ENCODE measurements at regions not wholly inside any gene's neighbourhood (a gene's known extent, or its start where the extent isn't known, plus 50 kb on each side); places are given as distances from the start of the nearest gene placed in this dataset.
A peak's percentile ranks its signal among the peaks of the same experiment; 100 is the strongest.
"Not testable (repeated sequence)": the region's sequence is repeated elsewhere in the genome, so short reads cannot be mapped to it uniquely, and the experiment has no call there.

- DNase-seq (ENCODE audit: low read depth, low spot score): no peak
Measured at GRCh38 chr6:74587386-74587785, 618.5 kb downstream of the COL12A1 start.

GRCh38 chr6:74585753-74586152 is 620.1 kb downstream of the COL12A1 start:
- no peak for DNase-seq (ENCODE audit: low read depth, low spot score)

GRCh38 chr6:74581681-74582080 is 624.2 kb downstream of the COL12A1 start:
- no peak for DNase-seq (ENCODE audit: low read depth, low spot score)

- DNase-seq (ENCODE audit: low read depth, low spot score): no peak
Measured at GRCh38 chr6:74579794-74580193, 626.1 kb downstream of the COL12A1 start.

GRCh38 chr6:74579047-74579446 is 626.8 kb downstream of the COL12A1 start:
- no peak for DNase-seq (ENCODE audit: low read depth, low spot score)

GRCh38 chr6:74578339-74578738 is 627.5 kb downstream of the COL12A1 start:
- DNase-seq (ENCODE audit: low read depth, low spot score): no peak

- no peak for DNase-seq (ENCODE audit: low read depth, low spot score)
Measured at GRCh38 chr6:74577619-74578018, 628.2 kb downstream of the COL12A1 start.

- no peak for DNase-seq (ENCODE audit: low read depth, low spot score)
Measured at GRCh38 chr6:74574794-74575193, 631.1 kb downstream of the COL12A1 start.

GRCh38 chr6:74573613-74574012 is 632.2 kb downstream of the COL12A1 start:
- no peak for DNase-seq (ENCODE audit: low read depth, low spot score)

- no peak for DNase-seq (ENCODE audit: low read depth, low spot score)
Measured at GRCh38 chr6:74570044-74570443, 635.8 kb downstream of the COL12A1 start.

GRCh38 chr6:74568861-74569260 is 637.0 kb downstream of the COL12A1 start:
- DNase-seq (ENCODE audit: low read depth, low spot score): peak; percentile 51

GRCh38 chr6:74567923-74568290 is 637.9 kb downstream of the COL12A1 start:
- DNase-seq (ENCODE audit: low read depth, low spot score): not testable (repeated sequence)

GRCh38 chr6:74567281-74567922 is 638.5 kb downstream of the COL12A1 start:
- DNase-seq (ENCODE audit: low read depth, low spot score): no peak

- DNase-seq (ENCODE audit: low read depth, low spot score): no peak
Measured at GRCh38 chr6:74557236-74557635, 648.6 kb downstream of the COL12A1 start.

GRCh38 chr6:74554041-74554440 is 651.8 kb downstream of the COL12A1 start:
- no peak for DNase-seq (ENCODE audit: low read depth, low spot score)

GRCh38 chr6:74551896-74552295 is 654.0 kb downstream of the COL12A1 start:
- no peak for DNase-seq (ENCODE audit: low read depth, low spot score)

GRCh38 chr6:74550821-74551220 is 655.0 kb downstream of the COL12A1 start:
- no peak for DNase-seq (ENCODE audit: low read depth, low spot score)

- no peak for DNase-seq (ENCODE audit: low read depth, low spot score)
Measured at GRCh38 chr6:74549746-74550145, 656.1 kb downstream of the COL12A1 start.

- DNase-seq (ENCODE audit: low read depth, low spot score): no peak
Measured at GRCh38 chr6:74534465-74535211, 671.2 kb downstream of the COL12A1 start.

- no peak for DNase-seq (ENCODE audit: low read depth, low spot score)
Measured at GRCh38 chr6:74519163-74519562, 686.7 kb downstream of the COL12A1 start.

GRCh38 chr6:74518035-74518434 is 687.8 kb downstream of the COL12A1 start:
- DNase-seq (ENCODE audit: low read depth, low spot score): no peak

GRCh38 chr6:74510878-74511277 is 695.0 kb downstream of the COL12A1 start:
- no peak for DNase-seq (ENCODE audit: low read depth, low spot score)

GRCh38 chr6:74507649-74508048 is 698.2 kb downstream of the COL12A1 start:
- no peak for DNase-seq (ENCODE audit: low read depth, low spot score)

All from pulmonary artery endothelial cell (primary cell).